IPS-NIHi11 (cell line): ENCODE measurements at regions not wholly inside any gene's neighbourhood (a gene's known extent, or its start where the extent isn't known, plus 50 kb on each side); places are given as distances from the start of the nearest gene placed in this dataset.
"Not testable (repeated sequence)": the region's sequence is repeated elsewhere in the genome, so short reads cannot be mapped to it uniquely, and the experiment has no call there.

Experiments used
- DNase-seq: peaks from one replicate; pipeline ENCODE4 v3.0.0; 2012; ENCODE audit warnings: mixed read lengths, low spot score

DNA sequence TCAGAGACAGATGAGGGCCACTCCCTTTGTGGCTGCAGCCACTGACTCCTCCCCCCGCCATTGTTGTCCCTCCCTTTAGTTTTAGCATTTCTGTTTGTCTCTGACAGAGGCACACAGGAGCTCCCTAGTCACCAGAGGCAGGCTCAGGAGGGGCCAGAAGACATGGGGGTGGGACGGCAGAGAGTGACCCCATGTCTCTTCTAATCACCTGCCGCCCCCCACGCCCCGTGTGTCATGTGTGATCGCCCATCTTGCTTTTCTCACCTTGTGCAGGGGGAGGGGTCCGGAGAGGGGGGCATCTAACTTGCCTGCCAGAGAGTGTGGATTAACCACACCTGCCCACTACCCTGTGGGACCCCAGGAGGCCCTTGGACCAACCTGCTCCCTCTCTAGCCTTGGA is 246.7 kb upstream of the TP53TG3C start:
- DNase-seq: not testable (repeated sequence)

DNA sequence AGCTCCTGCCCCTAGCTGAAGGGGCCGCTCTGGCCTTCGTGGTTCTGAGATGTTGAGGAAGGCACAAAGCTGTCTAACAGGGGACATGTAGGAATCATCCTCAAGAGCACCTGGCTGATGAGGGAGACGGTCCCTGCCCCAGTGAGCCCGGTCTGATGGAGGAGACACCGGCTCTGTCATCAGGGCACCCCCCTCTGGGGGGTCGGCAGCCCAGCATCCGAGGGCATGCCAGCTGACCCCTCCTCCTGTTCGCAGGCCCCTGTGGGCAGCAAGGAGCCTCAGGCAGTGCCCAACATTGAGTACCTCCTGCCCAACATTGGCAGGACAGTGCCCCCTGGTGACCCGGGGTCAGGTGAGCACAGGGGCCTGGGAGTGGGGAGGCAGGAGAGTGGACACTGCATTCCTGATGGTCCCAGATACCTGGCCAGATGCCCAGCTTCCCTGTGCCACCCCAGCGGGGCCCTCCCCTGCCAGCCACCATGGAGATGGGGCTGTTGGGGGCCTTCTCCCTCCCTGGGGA is 247.9 kb upstream of the TP53TG3C start:
- not testable (repeated sequence) for DNase-seq

DNA sequence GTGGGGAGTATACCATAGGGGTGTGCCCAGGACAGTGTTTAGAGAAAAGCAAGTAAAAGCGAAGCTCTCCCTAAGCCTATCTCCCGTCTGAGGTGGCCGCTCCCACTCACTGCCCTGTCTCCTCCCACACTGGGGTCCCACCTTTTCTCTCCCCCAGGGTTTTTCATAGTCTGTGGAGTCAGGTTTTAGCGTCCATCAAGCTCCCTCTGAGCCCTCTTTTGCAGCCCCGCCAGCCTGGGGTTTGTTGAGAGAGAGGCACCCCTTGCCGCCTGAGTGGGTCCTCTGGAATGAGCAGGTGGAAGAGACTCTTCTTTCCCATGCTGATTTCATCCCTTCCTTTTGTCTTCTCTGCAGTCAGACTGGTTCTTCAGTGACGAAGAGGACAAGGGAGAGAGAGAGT is 248.7 kb upstream of the TP53TG3C start:
- not testable (repeated sequence) for DNase-seq

DNA sequence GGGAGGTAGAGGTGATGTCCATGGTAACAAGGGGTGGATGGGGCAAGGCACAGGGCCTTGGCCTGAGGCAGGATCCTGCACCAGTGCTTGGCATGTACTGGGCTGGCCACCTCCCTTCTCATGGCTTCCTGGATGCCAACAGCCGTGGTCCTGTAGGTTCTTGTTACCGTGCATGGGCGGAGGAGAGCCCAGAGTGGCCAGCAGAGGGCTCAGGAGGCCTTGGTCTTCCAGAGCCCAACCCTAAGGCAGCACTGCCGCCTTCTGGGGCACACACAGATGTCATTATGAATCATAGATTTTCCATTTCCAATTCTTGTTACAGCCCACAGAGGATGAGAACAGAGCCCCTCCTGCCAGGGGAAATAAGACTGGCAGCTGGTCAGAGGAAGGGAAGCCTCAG is 254.2 kb upstream of the TP53TG3C start:
- not testable (repeated sequence) for DNase-seq

DNA sequence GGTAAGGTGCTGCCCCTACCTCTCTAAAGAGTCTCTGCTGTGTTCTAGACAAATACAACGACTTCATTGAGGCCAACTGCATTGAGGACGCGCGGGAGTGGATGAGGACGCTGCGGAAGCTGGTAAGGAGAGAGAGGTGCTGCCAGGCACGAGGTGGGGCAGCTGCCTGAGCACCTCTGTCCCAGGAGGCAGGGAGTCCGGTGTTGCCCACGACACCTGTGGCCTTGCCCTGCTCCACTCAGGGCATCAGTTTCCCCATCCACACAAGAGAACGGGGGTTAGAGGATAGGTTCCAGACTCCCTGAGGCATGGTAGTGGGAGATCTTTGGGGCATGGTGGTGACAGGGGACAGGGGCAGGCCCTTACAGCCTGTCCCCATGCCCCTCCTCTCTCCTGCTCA is 256.1 kb upstream of the TP53TG3C start:
- not testable (repeated sequence) for DNase-seq

DNA sequence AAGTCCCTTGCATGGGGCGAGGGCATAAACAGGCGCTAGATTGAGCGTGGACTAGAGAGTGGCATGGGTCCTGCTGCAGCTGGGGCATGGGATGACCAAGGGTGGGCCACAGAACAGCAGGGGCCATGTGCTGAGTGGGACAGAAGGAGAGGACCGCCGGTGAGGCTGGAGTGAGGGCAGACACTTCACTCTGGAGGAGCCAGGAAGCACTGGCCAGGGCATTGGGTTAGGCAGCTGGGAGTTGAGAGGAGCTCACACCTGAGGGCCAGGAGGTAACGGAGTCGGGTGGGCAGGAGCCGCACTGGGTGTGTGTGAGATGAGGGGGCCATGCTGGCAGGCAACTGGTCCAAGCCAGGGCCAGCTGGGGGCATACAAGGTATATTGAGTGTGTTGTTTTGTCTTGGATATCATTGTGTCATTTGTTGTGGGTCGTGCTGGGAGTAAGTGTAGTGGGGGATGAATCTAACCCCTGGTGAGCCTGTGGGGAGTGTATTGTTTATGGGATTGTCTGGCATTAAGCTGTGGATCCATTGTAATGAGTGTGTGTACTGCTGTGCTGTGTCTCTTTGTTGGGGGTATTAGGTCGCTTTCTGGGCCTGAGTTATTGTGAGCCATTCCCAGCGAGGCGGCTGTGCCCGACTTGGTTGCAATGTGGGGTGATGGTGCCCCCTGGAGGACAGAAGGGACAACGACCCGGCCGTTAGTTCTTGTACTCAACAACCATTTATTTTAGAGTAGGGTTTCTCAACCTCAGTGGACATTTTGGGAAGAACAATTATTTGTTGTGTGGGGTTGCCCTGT is 256.5 kb upstream of the TP53TG3 start:
- peak; percentile 0 for DNase-seq

DNA sequence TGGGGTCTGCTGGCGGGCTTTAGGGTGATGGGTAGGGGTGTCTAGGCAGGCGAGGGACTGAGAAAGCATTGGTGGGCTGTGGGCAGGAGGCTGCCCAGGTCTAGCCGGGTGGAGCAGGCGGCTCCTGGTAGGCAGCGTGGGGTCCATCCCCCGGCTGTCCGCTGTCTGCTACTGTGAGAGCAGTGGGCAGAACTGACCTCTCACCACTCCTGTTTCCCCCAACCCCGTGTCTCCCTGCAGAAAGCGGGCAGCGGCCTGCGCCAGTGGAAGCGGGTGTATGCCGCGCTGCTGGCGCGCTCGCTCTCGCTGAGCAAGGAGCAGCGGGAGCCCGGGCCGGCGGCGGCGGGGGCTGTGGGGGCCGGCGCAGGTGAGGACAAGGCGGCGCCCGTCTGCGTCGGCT is 249.2 kb upstream of the TP53TG3 start:
- DNase-seq: not testable (repeated sequence)

DNA sequence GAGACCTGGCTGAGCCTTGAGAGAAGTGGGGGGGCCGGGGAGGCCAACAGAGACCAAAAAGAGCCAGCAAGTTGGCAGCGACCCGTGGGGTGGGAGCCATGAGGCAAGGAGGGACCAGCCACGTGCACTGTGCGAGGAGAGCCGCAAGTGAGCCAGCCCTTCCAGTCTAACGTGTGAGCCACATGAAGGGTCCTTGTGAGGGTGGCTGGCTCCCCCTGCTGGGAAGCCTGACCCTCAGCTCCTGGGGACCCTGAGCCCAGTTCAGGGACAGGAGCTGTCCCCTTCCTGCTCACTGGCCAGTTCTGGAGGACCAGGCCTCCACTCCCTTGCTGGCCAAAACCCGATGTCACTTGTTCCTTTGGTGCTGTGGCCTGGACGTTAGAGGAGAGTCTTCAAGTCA is 246.6 kb upstream of the TP53TG3 start:
- not testable (repeated sequence) for DNase-seq

DNA sequence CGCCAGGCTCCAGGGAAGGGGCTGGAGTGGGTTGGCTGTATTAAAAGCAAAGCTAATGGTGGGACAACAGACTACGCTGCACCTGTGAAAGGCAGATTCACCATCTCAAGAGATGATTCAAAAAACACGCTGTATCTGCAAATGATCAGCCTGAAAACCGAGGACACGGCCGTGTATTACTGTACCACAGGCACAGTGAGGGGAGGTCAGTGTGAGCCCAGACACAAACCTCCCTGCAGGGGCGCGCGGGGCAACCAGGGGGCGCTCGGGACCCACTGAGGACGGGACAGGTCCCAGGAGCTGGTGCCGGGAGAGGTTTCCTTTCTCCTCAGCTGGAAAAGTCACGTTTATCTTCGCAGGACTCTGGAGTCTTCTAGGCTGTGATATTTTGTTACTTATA is 239.4 kb upstream of the TP53TG3 start:
- not testable (repeated sequence) for DNase-seq

DNA sequence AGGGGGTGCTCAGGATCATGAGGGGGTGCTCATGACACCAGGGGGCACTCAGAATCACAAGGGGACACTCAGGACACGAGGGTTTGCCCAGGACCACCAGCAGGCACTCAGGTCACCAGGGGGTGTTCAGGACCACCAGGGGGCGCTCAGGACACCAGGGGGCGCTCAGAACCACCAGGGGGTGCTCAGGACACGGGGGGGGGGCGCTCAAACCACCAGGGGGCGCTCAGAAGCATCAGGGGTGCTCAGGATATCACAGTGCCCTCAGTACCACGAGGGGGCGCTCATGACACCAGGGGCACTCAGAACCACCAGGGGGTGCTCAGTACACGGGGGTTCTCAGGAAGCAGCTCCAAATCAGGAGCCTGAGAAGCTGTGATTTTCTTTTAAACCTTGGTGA is 221.8 kb upstream of the TP53TG3 start:
- not testable (repeated sequence) for DNase-seq

DNA sequence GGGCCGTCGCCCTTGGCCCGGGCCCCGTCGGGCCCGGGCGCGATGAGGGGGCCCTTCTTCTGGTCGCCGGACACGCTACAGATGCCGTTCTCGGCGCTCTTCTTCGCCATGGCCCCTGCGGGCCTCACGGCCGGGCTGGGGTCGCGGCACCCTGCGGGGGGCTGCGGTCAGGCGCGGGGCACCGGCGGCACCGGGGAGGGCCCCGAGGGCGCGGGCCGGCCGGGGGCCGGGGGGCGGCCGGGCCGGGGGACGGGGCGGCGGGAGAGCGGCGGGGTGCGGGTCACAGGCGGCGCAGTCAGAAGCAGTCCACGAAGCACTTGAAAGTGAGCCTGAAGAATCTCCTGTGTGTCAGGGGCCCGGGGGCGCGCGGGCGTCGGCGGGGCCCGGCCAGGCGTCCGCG is 209.4 kb upstream of the TP53TG3 start:
- not testable (repeated sequence) for DNase-seq

DNA sequence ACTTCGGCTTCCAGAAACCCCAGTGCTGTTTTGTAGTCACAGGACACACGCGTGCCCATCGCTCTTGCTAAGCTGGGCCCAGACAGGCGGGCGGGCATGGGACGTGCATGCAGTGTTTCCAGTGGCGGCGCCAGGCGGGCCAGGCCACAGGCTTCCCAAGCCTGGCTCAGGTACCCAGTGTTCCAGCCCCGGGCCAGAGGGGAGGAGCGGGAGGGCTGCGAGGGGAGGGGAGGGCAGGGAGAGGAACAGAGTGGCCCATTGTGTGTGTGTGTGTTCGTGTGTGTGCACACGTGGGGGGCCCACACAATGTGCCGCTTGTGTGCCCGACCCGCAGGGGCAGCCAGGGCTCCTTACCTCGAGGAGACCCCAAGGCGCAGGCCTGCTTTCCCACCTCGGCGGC is 208.6 kb upstream of the TP53TG3 start:
- not testable (repeated sequence) for DNase-seq

DNA sequence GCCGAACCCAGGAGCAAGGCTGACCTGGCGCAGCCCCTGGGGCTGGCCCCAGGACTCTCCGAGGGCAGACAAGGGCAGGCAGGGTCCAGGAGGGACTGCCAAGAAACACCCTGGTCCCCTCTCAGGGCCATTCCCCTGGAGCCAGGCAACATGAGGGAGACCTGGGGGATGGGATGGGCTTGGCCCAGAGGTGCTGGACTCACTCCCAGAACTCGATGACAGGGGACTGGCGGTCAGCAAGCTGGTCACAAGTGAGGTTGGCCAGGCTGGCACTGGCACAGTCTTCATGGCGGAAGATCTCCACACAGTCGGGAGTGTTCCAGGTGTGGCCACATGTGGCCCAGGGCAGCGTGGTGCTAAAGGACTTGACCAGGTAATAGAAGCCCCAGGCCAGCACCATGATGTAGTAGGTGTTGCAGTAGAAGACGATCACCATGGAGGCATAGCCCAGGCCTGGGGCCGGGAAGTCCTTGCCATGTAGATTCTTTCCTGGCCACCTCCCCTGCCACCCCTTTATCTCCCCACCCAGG is 206.4 kb upstream of the TP53TG3 start:
- DNase-seq: not testable (repeated sequence)

DNA sequence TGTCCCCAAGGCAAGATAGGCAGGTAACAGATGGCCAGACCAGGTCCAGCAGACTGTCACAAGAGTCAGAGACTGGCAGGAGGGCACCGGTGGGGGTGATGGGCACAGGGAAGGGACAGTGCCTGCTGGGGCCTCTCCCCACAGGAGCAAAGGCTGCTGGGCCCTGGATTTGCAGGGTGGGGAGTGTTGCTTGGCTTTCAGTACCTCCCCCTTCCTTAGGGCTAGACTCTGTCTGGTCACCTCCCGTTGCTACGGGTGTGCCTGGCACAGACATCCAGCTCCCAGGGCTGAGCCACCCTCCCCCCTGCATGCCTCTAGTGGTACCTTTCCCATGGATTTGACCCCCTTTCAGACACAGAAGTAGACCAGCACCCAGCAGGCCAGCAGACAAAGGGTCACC is 205.7 kb upstream of the TP53TG3 start:
- DNase-seq: not testable (repeated sequence)

DNA sequence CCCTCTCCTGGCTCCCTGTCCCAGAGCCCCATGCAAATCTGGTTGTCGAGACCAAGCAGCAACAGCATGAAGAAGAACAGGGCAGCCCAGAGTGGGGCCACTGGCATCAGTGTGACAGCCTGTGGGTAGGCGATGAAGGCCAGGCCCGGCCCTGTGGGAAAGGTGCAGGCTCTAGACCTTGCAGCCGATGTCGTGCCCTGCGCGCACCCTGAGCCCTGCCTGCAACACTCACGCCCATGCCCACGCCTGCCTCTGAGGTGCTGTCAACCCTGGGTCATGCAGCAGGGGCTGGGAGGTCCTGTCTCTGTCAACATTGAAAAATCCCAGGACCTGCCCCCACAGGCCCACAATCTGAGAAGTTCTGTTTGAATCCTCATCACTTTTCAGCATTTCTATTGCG is 204.0 kb upstream of the TP53TG3 start:
- DNase-seq: not testable (repeated sequence)

DNA sequence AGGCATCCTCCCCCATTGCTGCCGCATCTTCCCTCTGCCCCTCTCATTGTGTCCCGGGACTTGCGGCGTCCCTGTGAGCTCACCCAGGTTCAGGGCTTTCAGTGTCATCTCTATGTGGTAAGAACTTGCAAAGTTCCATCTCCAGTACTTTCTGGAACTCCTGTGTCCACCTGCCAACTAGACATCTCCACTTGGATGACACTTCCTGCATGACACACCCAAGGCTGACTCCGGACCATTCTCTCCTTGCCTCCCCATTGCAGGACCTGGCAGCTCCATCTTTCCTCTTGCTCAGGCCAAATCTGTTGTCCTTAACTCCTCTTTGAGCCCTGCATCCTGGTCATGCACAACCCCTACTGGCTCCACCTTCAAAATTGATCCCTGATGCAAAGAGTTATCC is 200.8 kb upstream of the TP53TG3 start:
- not testable (repeated sequence) for DNase-seq

DNA sequence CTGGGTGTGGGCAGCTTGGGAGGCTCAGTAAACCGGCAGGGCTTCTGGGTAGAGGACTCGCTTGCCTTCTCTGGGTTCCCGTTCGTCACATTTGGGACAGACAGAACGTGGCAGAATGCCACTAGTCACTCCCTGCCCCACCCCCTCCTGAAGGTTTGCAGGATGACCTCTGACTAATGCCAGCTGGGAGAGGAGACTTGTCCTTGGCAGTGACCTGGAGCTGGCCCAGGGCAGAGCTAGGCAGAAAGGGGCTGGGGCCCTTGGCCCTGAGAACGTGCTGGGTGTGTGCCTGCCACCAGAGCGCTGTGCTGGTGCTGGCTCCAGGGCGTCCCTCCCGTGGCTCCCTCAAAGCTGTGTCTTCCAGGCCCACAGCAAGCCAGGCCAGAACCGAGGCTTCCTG is 197.8 kb upstream of the TP53TG3 start:
- not testable (repeated sequence) for DNase-seq

DNA sequence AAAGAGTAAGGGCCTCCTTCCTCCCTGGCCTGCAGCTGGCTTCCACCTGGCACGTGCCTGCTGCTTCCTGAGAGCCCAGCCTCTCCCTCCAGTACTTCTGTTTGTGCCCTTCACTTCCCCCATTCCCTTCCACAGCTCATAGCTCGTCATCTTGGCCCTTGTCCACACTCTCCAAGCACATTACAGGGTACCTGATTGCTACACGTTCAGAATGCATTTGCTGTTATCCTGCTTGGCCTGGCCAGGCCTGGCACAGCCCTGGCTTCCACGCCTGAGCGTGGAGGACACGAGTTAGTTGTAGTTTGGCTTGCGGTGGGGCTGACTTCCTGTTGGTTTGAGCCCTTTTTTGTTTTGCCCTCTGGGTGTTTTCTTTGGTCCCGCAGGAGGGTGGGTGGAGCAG is 197.2 kb upstream of the TP53TG3 start:
- DNase-seq: not testable (repeated sequence)

DNA sequence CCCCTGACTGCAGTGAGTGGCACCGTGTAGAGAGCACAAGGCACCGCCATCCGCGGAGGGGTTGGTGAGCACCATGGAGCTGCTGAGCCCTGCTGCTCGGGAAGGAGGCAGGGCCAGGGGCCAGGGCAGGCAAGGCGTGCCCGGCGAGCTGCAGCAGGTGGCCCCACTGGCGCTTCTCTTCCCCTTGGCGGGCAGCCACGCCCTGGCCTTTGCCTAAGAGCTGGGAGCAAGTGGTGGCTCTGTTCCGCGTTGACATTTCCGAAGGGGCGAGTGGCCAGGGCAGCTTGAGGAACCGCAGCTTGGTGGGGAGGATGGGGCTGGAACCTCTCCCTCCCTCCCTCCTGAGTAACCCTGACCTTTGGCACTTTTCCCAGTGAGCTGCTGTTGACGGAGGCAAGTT is 194.7 kb upstream of the TP53TG3 start:
- DNase-seq: not testable (repeated sequence)

DNA sequence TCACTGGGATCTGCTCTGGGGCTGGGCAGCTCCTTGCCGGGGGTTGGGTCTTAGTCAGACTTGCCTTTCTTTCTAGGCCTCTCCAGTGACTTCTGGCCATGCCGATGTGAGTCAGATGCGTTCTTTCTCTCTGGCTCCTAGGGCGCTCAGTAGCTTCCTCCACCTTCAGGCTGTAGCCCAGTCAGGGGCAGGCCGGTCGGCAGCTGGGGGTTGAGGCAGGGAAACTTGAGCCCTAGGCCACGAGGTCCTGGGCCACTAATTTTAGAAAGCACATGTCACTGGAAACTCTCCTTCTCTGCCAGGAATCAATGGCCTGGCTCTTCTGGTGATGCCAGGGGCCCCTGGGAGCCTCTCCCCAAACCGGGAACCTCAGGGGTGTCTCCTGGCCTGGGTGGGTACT is 192.4 kb upstream of the TP53TG3 start:
- DNase-seq: not testable (repeated sequence)

DNA sequence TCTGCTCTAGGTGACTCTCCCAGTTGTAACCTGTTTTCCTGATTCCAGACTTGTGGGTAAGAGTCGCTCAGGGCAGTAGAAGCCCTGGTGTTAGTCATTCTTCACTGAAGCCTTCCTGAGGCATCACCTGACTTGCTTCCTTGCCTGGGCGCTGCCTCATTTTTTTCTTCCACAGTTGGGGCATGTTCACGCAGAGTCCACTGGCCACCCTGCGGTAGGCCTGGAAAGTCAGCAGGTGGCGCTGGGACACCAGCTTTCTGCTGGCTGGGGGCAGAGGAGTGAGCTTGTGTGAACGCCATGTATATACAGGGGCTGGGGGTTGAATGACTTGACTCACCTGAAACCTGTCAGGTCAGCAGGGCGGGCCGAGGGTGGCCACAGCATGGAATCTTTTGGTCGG is 189.3 kb upstream of the TP53TG3 start:
- not testable (repeated sequence) for DNase-seq

DNA sequence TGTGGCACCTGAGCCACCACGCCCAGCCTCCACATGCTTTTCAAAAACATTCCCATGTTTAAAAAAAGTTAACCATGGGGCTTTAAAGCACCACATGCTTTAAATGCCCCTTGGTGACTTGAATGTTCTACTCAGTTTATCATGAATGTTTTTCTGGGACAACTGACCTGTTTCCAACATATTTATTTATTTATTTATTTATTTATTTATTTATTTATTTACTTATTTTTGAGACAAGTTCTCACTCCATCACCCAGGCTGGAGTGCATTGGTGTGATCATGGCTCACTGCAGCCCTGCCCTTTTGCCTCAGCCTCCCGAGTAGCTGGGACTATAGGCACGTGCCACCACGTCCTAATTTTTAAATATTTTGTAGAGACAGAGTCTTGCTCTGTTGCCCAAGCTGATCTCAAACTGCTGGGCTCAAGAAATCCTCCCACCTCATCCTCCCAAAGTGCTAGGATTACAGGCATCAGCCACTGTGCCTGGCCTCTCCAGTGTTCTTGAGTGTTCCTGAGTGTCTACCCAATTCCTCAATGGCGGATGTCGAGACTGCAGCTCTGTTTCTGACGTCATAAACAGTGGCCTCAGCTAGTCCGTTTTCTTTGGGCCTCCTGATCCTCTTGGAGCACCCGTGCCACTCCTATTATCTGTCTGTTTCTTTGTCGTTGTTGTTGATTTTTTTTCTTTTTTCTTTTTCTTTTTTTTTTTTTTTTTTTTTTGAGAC is 185.7 kb upstream of the TP53TG3 start:
- DNase-seq: not testable (repeated sequence)

DNA sequence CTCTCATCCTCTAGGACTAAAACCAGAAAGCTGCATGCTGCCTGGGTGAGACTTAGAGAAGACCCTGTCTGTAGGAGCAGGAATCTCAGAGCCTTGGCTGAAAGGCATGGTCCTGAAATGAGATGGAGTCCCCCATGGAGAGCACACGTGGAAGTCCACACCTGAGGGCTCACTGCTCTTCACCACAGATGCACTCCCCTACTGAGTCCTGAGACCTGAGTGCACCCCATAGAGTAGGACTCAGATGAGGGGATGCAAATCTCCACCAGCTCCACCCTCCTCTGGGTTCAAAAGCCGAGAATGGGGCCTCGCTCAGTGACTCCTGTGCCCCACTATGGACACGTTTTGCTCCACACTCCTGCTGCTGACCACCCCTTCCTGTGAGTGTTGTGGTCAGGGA is 171.4 kb upstream of the TP53TG3 start:
- DNase-seq: not testable (repeated sequence)
